CD4-positive, alpha-beta T cell treated with Interleukin-17A for 4 hours (primary cell): ENCODE measurements at regions not wholly inside any gene's neighbourhood (a gene's known extent, or its start where the extent isn't known, plus 50 kb on each side); places are given as distances from the start of the nearest gene placed in this dataset.

Source experiments
- DNase-seq: peaks from one replicate; pipeline ENCODE4 v3.0.0-alpha.2; 2020; ENCODE audit warnings: mixed read lengths

DNA sequence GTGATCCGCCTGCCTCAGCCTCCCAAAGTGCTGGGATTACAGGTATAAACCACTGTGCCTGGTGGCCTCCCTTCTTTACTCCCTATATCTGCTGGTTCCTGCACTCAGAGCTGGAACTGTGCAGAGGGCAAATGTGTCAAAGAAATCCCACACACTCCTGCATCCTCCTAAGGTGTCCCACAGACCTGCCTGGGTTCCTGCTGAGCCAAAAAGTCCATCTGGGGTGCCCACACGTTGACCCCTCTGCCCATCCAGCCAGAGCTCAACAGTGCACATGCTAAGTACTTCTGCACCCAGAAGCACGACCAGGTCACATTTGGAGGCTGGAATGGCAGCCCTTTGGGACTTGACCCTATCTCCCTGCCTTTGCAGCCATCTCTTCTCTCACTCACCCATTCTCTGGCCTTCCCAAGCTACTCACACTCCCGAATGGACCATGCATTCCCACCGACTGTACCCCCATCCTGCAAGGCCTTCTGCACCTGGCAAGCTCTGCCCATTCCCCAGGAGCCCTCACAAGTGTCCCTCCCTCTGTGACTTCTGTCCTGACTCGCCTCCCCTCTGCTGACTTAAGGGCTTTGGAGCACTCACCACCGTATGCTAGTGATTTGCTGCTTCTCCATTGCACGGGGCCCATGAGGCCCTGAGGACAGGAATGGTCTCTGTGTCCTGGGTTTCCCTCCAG, 152.1 kb downstream of the KCTD15 start:
- no peak for DNase-seq

GRCh38 chr19:33950091-33950750, 153.6 kb downstream of the KCTD15 start:
- DNase-seq, result no peak

GRCh38 chr19:33953023-33953422, 156.4 kb downstream of the KCTD15 start:
- no peak for DNase-seq

GRCh38 chr19:33953592-33953991, 156.9 kb downstream of the KCTD15 start:
- no peak for DNase-seq

GRCh38 chr19:33954686-33955085, 158.0 kb downstream of the KCTD15 start:
- DNase-seq, result no peak

DNA sequence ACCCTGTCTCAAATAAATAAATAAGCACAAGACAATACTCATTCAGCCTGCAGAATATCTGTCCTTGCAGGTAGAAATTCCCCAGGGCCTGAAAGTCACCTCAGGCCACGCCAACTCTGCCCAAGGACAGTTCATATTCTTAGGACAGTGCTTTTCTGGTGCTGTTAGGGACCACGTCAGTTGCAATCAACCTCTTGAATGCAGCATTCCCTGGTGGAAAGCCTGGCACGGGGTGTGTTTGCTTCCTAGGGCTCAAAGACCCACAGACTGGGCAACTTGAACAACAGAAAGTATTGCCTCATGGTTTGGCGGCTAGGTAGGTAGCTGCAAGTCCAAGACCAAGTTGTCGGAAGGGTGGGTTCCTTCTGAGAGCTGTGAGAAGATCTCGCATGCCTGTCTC, 160.3 kb downstream of the KCTD15 start:
- DNase-seq, result no peak

DNA sequence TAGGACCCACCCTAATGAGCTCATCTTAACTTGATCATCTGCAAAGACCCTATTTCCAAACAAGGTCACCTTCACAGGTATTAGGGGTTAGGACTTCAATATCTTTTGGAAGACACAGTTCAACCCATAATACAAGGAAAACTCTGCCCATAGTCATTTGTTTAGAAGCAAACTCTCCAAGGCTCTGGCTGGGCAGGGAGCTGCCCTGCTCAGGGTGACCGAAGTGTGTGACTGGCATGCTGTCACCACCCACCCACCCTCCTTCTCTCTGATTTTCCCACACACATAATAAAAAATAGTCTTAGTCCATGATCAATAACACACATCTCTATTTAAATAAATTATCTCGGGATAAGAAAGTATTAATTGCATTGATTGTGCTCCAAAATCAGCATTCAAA, 161.1 kb downstream of the KCTD15 start:
- DNase-seq, result no peak

GRCh38 chr19:33960566-33960965, 163.9 kb downstream of the KCTD15 start:
- no peak for DNase-seq

- DNase-seq, result no peak
Measured at GRCh38 chr19:33962161-33962560, 165.5 kb downstream of the KCTD15 start.

GRCh38 chr19:33963514-33963913, 166.8 kb downstream of the KCTD15 start:
- no peak for DNase-seq

GRCh38 chr19:33971073-33971472, 174.4 kb downstream of the KCTD15 start:
- DNase-seq, result no peak

GRCh38 chr19:33977756-33978685, 181.4 kb downstream of the KCTD15 start:
- DNase-seq, result no peak

- DNase-seq, result no peak
Measured at GRCh38 chr19:33982706-33983105, 186.0 kb downstream of the KCTD15 start.

- DNase-seq, result no peak
Measured at GRCh38 chr19:33988601-33989000, 183.7 kb upstream of the LSM14A start.

- DNase-seq, result no peak
Measured at GRCh38 chr19:33997690-33998089, 174.6 kb upstream of the LSM14A start.

DNA sequence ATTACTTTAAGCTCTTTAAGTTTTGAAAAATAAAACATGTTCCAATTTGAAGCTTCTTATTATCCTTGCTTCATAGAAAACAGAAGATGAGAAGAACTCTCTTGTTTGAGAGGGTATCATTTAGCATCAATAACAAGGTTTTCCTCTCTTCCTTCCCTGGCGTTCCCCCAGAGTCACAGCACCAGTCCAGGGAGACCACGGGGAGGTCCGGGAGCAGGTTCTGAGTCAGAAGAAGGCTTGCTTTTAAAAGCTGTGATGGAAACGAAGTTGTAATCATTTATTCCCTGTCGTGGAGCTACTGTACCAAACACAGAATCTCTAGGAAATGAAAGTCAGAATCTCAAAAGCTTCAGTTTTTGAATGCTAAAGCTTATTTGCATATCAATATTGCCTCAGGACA, 174.0 kb upstream of the LSM14A start:
- DNase-seq, result no peak

DNA sequence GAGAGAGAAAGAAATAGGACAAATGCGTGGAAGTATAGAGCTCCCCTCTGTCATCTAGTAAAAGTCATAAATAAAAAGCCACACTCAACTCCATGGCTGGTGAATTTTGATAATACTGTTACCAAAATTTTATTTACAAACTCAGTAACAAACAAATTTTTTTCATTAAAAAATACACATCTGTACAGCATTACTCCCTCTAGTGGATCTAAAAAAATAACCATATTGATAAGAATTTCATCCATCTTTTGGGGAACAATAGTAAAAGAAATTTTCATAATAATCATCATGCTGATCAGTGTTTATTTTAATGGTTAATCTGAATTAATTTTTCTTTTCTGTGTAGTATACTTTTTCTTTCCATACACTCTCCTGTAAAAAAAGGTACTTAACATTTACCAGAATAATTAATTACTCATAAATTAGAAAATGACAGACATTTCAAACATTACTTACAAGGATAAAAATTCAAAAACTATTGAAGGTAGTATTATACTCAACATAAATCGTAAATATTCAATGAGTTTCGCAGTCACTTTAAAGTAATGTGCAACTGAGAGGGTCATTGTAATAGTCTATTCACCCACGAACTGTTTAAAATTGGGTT, 173.5 kb upstream of the LSM14A start:
- no peak for DNase-seq

DNA sequence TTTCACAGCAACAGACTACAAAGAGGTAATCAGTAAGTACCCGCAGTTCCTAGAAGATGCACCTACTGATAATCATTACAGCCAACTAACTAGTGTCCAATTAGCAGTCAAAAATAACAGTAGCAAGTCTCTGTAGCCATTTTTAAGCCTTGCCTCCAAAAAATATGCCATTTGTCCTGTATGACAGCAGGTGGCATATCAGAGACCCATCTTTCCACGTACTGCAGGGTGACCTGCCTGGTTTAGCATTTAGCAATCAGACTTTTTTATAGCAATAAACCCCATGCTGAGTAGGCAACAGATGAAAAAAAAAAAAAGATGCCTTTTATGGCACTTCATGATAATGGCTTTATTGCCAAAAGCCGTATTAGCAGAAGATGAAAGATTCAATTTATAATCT, 155.3 kb upstream of the LSM14A start:
- no peak for DNase-seq

GRCh38 chr19:34017601-34018000, 154.7 kb upstream of the LSM14A start:
- DNase-seq, result no peak

DNA sequence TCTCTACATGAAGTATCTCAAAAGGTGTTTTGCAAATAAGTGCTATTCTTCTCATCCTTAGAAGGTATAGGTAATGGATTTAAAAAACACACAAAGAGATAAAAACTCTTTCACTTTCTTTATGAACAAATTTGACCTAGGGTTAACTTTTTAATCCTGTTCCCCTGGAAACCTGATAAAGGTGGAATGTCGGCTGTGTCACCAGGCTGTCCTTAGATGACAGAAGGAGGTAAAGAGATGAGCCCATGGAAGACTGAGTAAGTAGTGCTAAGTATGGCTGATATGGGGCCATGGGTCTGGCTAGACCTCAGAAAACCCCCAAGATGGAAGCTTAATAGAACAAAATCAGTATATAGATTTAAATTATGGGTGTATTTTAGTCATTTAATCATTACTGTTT, 153.8 kb upstream of the LSM14A start:
- DNase-seq, result no peak

- DNase-seq, result no peak
Measured at GRCh38 chr19:34023381-34023780, 148.9 kb upstream of the LSM14A start.

GRCh38 chr19:34033880-34034279, 138.4 kb upstream of the LSM14A start:
- no peak for DNase-seq

- no peak for DNase-seq
Measured at GRCh38 chr19:34034318-34034846, 137.9 kb upstream of the LSM14A start.
